AG09319 (cell line): ENCODE measurements at regions not wholly inside any gene's neighbourhood (a gene's known extent, or its start where the extent isn't known, plus 50 kb on each side); places are given as distances from the start of the nearest gene placed in this dataset.

ENCODE experiments used
- DNase-seq: peaks from one replicate; pipeline ENCODE4 v3.0.0-alpha.2; 2010; ENCODE audit warnings: low read depth; ENCODE audit errors: extremely low read depth
- TF ChIP-seq, protein P1 (sequence below): IDR thresholded peaks from 2 replicates; pipeline ENCODE4 v1.5.1; 2011; ENCODE audit warnings: low read depth, mild to moderate bottlenecking, inconsistent platforms, low read length, moderate library complexity

DNA sequence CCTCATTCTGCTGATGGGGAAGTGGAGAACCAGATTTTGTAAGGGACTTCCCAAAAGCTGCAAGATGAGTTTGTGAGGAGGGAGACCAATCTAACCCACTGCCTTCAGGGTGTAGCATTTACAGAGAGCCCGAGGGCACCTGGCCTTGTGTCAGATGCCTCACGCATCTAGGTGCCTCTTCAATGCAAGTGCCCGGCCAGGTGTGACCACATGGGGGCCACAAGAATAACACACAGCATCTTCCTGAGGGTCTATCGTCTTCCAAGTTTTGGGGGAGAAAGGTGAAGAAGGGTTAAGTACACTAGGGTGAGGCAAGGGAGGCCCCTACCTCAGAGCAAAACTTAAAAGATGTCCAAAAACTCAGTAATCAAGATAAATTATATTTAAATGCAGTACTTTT is 401.7 kb upstream of the CDH5 start:
- TF ChIP-seq, protein P1, sequence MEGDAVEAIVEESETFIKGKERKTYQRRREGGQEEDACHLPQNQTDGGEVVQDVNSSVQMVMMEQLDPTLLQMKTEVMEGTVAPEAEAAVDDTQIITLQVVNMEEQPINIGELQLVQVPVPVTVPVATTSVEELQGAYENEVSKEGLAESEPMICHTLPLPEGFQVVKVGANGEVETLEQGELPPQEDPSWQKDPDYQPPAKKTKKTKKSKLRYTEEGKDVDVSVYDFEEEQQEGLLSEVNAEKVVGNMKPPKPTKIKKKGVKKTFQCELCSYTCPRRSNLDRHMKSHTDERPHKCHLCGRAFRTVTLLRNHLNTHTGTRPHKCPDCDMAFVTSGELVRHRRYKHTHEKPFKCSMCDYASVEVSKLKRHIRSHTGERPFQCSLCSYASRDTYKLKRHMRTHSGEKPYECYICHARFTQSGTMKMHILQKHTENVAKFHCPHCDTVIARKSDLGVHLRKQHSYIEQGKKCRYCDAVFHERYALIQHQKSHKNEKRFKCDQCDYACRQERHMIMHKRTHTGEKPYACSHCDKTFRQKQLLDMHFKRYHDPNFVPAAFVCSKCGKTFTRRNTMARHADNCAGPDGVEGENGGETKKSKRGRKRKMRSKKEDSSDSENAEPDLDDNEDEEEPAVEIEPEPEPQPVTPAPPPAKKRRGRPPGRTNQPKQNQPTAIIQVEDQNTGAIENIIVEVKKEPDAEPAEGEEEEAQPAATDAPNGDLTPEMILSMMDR = no peak
- no peak for DNase-seq

DNA sequence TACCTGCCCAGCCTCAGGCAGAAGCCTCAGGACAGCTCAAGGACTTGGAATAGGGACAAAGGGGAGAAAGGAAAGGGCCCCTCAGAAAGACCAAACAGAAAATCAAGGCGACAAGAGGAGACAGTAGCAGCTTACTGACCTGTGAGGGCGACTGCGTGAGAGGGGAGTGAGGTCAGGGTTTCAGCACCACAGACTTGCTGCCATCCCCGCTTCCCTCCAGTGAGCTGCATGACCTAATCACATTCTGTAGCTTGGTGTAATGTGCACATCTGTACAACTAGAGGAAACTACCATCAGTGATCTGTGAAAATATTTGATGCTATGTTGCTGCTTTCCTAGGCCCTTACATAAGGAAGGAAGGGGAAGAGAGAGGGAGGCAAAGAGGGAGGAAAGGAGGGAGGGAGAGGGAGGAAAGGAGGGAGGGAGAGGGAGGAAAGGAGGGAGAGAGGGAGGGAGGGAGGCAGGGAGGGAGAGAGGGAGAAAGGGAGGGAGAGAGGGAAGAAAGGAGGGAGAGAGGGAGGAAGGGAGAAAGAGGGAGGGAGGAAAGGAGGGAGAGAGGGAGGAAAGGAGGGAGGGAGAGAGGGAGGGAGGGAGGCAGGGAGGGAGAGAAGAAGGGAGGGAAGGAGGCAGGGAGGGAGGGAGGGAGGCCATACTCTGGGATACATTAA is 404.9 kb upstream of the CDH5 start:
- DNase-seq = no peak
- TF ChIP-seq, protein P1 = no peak

DNA sequence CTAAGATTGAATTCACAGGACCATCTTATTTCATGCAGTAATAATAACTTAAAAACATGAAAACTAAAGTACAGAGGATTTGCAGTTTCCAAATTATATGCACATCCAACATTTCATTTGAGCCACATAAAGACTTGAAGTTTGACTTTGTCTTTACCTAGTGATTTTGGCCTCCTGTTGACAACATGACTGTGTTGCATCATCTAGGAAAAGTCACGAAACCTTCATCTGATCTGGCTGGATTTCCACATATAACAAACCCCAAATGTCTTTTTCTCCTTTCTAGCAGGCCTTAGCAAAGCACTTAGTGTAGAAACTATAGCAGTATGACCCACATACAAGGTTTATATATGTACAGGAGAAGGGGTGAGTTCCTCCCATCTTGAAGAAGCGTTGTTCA is 406.5 kb upstream of the CDH5 start:
- TF ChIP-seq, protein P1 = no peak
- peak; percentile 5 for DNase-seq

DNA sequence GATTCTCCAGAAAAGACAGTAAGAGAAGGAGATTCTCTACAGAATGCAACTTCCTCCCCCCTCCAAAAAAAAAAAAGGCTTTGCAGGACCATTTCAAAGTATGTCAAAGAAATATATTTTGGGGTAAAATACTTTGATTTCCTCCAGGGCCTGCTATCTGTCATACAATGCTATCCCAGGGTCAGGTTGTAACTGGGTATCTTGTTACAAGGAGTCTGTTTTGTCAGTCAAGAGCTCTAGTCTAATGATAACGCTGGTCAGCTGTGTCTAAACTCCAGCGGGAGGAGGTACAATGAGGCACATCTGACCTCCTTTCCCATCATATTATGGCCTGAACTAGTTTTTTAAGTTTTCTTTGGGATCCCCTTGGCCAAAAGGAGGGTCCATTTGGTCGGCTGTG is 408.4 kb upstream of the CDH5 start:
- DNase-seq = no peak
- TF ChIP-seq, protein P1 = no peak

DNA sequence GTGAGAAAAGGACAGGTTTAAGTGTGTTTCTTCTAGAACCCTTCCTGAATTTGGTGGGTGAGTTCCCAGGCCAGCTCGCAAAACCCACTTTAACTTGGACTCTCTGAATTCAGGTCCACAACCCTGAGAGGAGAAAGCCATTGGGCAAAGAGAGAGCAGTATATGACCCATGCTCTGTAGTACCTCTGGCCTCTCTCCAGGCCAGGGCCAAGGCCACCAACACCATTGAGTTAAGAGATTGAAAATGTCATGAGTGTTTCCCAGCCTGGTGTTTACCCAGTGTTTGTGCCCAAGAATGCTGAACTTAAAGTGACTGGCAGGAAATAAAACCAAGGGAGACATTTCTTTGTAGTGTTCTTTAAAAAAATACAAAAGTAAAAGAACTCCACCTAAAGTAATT is 410.4 kb upstream of the CDH5 start:
- DNase-seq = no peak
- TF ChIP-seq, protein P1 = no peak

DNA sequence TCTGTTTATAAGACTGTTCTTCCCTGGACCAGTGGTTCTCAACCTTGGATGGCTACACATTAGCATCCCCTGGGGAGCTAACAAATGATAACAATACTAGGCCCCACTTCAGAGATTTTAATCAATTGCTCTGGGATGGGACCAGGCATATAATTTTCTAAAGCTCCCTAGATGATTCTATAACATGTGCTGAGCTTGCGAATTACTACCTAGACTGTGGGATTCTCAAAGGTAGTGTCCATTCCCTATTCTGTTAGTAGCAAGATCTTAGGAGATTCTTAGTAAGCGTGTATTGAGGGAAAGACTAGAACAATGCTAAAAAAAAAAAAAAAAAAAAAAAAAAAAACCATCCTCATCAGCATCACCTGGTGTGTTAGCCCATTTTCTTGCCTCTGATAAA is 412.0 kb upstream of the CDH5 start:
- DNase-seq = no peak
- TF ChIP-seq, protein P1 = no peak

DNA sequence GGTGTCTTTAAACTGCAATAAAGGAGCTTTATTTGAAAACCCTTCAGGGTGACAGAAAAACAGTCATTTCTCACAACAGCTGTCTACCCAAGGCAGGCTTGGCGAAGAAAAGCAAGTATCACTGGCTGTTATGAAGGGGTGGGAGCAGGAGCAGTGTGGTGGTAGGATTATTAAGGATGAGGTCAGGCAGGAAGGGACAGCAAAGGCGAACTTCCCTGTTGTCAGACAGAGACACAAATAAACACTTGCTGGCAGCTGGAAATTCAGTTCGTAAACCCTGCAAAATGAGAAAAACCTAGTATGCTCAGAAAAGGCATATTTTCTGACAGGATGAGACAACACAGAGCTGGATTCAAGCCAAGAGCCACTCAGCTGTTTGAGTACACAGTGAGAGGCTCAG is 416.3 kb upstream of the CDH5 start:
- TF ChIP-seq, protein P1 = no peak
- DNase-seq = no peak
